ENCODE measurements at regions not wholly inside any gene's neighbourhood (a gene's known extent, or its start where the extent isn't known, plus 50 kb on each side); places are given as distances from the start of the nearest gene placed in this dataset.

DNA sequence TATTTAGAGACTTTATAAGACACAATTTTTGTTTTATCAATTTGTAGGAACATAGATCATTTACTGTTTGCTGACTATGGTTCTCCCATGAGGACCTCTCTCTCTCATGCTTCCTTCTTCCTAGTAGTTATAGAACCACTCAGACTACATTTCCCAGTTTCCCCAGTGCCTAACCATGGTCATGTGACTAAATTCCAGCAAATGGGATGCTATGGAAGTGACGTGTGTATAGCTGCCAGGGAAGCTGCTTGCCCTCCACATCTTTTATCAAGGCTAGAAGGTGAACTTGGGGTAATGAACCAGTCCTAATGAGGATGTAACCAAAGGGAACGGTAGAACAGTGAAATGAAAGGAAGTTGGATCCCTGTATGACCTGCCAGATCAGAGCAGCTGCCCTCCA, 184.0 kb downstream of the MIS18A start:
- TF ChIP-seq, protein P1, sequence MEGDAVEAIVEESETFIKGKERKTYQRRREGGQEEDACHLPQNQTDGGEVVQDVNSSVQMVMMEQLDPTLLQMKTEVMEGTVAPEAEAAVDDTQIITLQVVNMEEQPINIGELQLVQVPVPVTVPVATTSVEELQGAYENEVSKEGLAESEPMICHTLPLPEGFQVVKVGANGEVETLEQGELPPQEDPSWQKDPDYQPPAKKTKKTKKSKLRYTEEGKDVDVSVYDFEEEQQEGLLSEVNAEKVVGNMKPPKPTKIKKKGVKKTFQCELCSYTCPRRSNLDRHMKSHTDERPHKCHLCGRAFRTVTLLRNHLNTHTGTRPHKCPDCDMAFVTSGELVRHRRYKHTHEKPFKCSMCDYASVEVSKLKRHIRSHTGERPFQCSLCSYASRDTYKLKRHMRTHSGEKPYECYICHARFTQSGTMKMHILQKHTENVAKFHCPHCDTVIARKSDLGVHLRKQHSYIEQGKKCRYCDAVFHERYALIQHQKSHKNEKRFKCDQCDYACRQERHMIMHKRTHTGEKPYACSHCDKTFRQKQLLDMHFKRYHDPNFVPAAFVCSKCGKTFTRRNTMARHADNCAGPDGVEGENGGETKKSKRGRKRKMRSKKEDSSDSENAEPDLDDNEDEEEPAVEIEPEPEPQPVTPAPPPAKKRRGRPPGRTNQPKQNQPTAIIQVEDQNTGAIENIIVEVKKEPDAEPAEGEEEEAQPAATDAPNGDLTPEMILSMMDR (IDR thresholded peaks at IDR 0.05; ENCODE audit: low read depth, low read length): no peak
- TF ChIP-seq EZH2phosphoT487 (IDR thresholded peaks at IDR 0.05; ENCODE audit: low read depth): no peak

Measured in OCI-LY3 (cell line).